Loucy (cell line): ENCODE measurements at regions not wholly inside any gene's neighbourhood (a gene's known extent, or its start where the extent isn't known, plus 50 kb on each side); places are given as distances from the start of the nearest gene placed in this dataset.

Experiments
- H2AFZ ChIP-seq: fragments of 200-600 bp; sonication (generic); 2 replicates; pipeline ENCODE4 v1.6.0; 2016; ENCODE audit warnings: antibody characterized with exemption, mild to moderate bottlenecking, low read length, moderate library complexity
- H3F3A ChIP-seq: fragments of 200-600 bp; 2 replicates; pipeline ENCODE4 v1.6.0; 2016; ENCODE audit warnings: antibody characterized with exemption, low read depth, mild to moderate bottlenecking
- H3K27me3 ChIP-seq: fragments of 200-600 bp; sonication (generic); 2 replicates; pipeline ENCODE4 v1.6.1; 2014; ENCODE audit warnings: low read length, mild to moderate bottlenecking; ENCODE audit not compliant: insufficient read depth, poor library complexity, severe bottlenecking
- H3K36me3 ChIP-seq: fragments of 200-600 bp; sonication (generic); 2 replicates; pipeline ENCODE4 v1.6.1; 2016; ENCODE audit warnings: low read length; ENCODE audit not compliant: insufficient read depth
- H3K4me1 ChIP-seq: fragments of 200-600 bp; sonication (generic); 2 replicates; pipeline ENCODE4 v1.5.1; 2014; ENCODE audit warnings: low read length, mild to moderate bottlenecking; ENCODE audit not compliant: insufficient read depth, poor library complexity, severe bottlenecking
- H3K4me2 ChIP-seq: fragments of 200-600 bp; sonication (generic); 2 replicates; pipeline ENCODE4 v1.6.0; 2014; ENCODE audit warnings: antibody characterized with exemption, low read length, low read depth, mild to moderate bottlenecking; ENCODE audit not compliant: poor library complexity, severe bottlenecking
- H3K4me3 ChIP-seq: fragments of 200-600 bp; sonication (generic); 2 replicates; pipeline ENCODE4 v1.5.1; 2014; ENCODE audit warnings: low read length, mild to moderate bottlenecking, mixed read lengths; ENCODE audit not compliant: poor library complexity, severe bottlenecking
- H3K79me2 ChIP-seq: fragments of 200-600 bp; sonication (generic); 2 replicates; pipeline ENCODE4 v1.6.1; 2014; ENCODE audit warnings: low read length; ENCODE audit not compliant: insufficient read depth
- H3K9ac ChIP-seq: fragments of 200-600 bp; sonication (generic); 2 replicates; pipeline ENCODE4 v1.6.0; 2014; ENCODE audit warnings: mild to moderate bottlenecking, low read depth, low read length, moderate library complexity; ENCODE audit not compliant: poor library complexity, severe bottlenecking
- H3K9me2 ChIP-seq: fragments of 200-600 bp; sonication (generic); replicated peaks from 2 replicates; pipeline ENCODE4 v1.6.1; 2016; ENCODE audit warnings: low read depth, low read length, mixed read lengths
- H3K9me3 ChIP-seq: fragments of 200-600 bp; sonication (generic); 2 replicates; pipeline ENCODE4 v1.6.1; 2014; ENCODE audit warnings: mild to moderate bottlenecking, antibody characterized with exemption, low read length, low read depth; ENCODE audit not compliant: insufficient read depth
- H4K20me1 ChIP-seq: fragments of 200-600 bp; sonication (generic); 2 replicates; pipeline ENCODE4 v1.6.0; 2014; ENCODE audit warnings: antibody characterized with exemption, low read length, mild to moderate bottlenecking; ENCODE audit not compliant: insufficient read depth, poor library complexity, severe bottlenecking
- EZH2phosphoT487 ChIP-seq: fragments of 200-600 bp; IDR thresholded peaks from 2 replicates; pipeline ENCODE4 v1.6.1; 2018; ENCODE audit warnings: antibody characterized with exemption, mild to moderate bottlenecking, moderate library complexity, borderline replicate concordance
- TF ChIP-seq, protein P1 (sequence below): fragments of 200-600 bp; sonication (generic); conservative IDR thresholded peaks from 2 replicates; pipeline ENCODE4 v1.5.1; 2014; ENCODE audit warnings: mild to moderate bottlenecking, antibody characterized with exemption, low read length

DNA sequence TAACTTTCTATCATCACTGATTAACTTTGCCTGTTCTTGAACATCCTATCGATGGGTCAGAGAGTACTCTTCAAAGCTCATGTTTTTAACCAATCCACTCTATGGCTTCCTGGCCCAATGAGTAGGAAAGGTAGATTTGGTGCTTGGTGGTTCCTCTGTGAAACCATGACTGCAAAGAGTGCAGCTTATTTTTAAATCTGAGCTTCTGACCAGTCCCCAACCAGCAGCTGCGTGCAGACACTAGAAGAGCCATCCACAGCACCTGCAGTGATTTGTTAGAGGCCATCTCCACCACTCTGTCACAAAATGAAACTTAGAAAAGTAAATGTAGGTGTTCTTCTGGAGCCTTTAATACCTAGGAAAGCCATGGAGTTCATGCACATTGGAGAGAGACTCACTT, 107.3 kb upstream of the WWC1 start:
- Histone ChIP-seq H3K4me2 (no peak overlapping the region), H3F3A (no peaks in the 10 kb centered on the region), H3K9me3 (no peaks in the 10 kb centered on the region), H3K9ac (no peak overlapping the region), H3K9me2 (no peaks in the 10 kb centered on the region), H2AFZ (no peak overlapping the region), H3K4me3 (no peak overlapping the region), H3K79me2 (no peaks in the 10 kb centered on the region), H3K4me1 (no peaks in the 10 kb centered on the region), H3K36me3 (no peaks in the 10 kb centered on the region), H4K20me1 (no peaks in the 10 kb centered on the region), H3K27me3 (no peaks in the 10 kb centered on the region)
- TF ChIP-seq, protein P1, sequence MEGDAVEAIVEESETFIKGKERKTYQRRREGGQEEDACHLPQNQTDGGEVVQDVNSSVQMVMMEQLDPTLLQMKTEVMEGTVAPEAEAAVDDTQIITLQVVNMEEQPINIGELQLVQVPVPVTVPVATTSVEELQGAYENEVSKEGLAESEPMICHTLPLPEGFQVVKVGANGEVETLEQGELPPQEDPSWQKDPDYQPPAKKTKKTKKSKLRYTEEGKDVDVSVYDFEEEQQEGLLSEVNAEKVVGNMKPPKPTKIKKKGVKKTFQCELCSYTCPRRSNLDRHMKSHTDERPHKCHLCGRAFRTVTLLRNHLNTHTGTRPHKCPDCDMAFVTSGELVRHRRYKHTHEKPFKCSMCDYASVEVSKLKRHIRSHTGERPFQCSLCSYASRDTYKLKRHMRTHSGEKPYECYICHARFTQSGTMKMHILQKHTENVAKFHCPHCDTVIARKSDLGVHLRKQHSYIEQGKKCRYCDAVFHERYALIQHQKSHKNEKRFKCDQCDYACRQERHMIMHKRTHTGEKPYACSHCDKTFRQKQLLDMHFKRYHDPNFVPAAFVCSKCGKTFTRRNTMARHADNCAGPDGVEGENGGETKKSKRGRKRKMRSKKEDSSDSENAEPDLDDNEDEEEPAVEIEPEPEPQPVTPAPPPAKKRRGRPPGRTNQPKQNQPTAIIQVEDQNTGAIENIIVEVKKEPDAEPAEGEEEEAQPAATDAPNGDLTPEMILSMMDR: no peak
- no peak for TF ChIP-seq EZH2phosphoT487

DNA sequence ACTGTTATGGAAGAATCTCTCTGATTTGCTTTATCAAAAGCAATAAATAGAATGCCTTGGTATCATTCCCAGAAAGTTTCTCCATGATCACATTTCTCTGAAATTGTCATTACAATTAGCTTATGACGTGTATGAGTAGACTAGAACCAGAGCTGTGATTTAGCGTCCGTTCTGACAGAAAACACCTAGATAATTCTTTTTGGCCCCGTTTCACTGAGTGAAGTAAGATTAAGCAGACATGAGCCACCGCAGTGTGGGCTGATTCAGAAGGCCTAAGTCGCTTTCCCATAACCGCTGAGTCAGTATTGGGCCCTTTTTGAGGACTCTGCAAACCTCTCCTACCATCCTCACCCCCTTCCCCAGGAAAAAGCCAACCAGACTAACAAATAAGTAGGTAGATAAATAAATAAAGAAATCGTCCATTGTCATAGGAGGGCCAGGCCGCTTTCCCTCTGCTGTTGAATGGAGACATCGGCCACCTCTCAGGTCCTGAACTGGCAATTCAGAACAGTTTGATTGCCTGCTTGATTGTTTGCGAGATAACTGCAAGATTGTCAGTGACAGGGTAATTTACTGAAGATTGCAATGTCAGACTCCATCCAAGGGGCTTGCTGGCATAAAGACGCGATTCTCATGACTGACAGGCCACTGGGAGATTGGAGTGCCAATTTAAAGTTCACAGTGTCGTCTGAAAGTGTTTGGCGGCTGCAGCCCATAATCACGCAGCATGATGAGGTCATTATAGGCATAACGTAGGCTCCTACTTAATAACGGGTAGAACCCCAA, 105.0 kb upstream of the WWC1 start:
- no peaks in the 10 kb centered on the region for H3K36me3 ChIP-seq
- H3K27me3 ChIP-seq: no peaks in the 10 kb centered on the region
- H3F3A ChIP-seq: no peaks in the 10 kb centered on the region
- H3K79me2 ChIP-seq: no peaks in the 10 kb centered on the region
- no peak overlapping the region for H3K4me2 ChIP-seq
- H3K4me1 ChIP-seq: no peaks in the 10 kb centered on the region
- H3K4me3 ChIP-seq: no peak overlapping the region
- H4K20me1 ChIP-seq: no peaks in the 10 kb centered on the region
- no peak for TF ChIP-seq EZH2phosphoT487
- TF ChIP-seq, protein P1: no peak
- no peaks in the 10 kb centered on the region for H3K9me2 ChIP-seq
- no peak overlapping the region for H2AFZ ChIP-seq
- H3K9me3 ChIP-seq: no peaks in the 10 kb centered on the region
- no peak overlapping the region for H3K9ac ChIP-seq

DNA sequence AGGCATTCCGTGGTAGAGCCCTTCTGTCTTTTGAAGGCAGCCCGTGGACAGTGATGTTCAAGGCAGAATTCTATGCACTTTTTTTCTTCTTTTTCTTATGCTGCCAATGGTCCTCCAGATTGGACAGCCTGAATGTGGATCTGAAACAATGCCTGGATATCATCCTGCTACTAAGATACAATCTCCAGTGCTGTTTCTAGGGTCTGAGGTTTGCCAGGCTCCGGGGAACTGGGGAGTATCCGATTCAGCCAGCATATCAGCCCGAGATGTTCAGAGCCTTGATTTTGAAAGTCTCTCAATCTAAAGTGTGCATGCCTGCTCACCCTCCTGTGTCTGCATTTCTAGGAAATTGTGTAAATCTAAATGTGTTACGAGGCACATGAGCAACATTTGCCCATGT, 103.8 kb upstream of the WWC1 start:
- Histone ChIP-seq H3K36me3 (no peaks in the 10 kb centered on the region), H3F3A (no peaks in the 10 kb centered on the region), H3K9me3 (no peaks in the 10 kb centered on the region), H3K4me3 (no peak overlapping the region), H3K27me3 (no peaks in the 10 kb centered on the region), H3K9ac (no peak overlapping the region), H3K79me2 (no peaks in the 10 kb centered on the region), H3K9me2 (no peaks in the 10 kb centered on the region), H4K20me1 (no peaks in the 10 kb centered on the region), H3K4me1 (no peaks in the 10 kb centered on the region), H2AFZ (no peak overlapping the region), H3K4me2 (no peak overlapping the region)
- TF ChIP-seq, protein P1: no peak
- no peak for TF ChIP-seq EZH2phosphoT487
